ENCODE measurements at regions not wholly inside any gene's neighbourhood (a gene's known extent, or its start where the extent isn't known, plus 50 kb on each side); places are given as distances from the start of the nearest gene placed in this dataset.
"Not testable (repeated sequence)": the region's sequence is repeated elsewhere in the genome, so short reads cannot be mapped to it uniquely, and the experiment has no call there.

DNA sequence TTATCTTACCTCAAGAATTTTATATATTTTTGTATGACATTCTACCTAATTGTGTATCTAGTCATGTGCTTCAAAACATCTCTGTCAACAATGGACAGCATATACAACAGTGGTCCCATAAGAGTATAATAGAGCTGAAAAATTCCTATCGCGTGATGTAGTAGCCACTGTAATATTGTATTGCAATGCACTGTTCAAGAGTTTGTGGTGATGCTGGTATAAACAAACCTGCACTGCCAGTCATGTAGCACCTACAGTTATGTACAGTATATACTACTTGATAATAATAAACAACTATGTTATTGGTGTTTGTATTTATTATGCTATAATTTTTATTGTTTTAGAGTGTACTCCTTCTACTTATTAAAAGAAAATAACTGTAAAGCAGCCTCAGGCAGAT, 672.7 kb downstream of the CD109 start:
- Histone ChIP-seq H3K4me1 (ENCODE audit: insufficient read depth, low read length) (no peaks in the 10 kb centered on the region), H3K4me3 (ENCODE audit: low read length) (no peak overlapping the region), H2AFZ (ENCODE audit: low read depth, low read length) (no peak overlapping the region), H3K36me3 (ENCODE audit: insufficient read depth, low read length) (no peaks in the 10 kb centered on the region), H3K27me3 (ENCODE audit: insufficient read depth, low read length) (no peaks in the 10 kb centered on the region), H3K9me3 (ENCODE audit: low read length) (no peaks in the 10 kb centered on the region)

GRCh38 chr6:74366634-74367033, 670.6 kb downstream of the CD109 start:
- Histone ChIP-seq H2AFZ (ENCODE audit: low read depth, low read length) (no peak overlapping the region), H3K9me3 (ENCODE audit: low read length) (no peaks in the 10 kb centered on the region), H3K4me1 (ENCODE audit: insufficient read depth, low read length) (no peaks in the 10 kb centered on the region), H3K4me3 (ENCODE audit: low read length) (no peak overlapping the region), H3K27me3 (ENCODE audit: insufficient read depth, low read length) (no peaks in the 10 kb centered on the region), H3K36me3 (ENCODE audit: insufficient read depth, low read length) (no peaks in the 10 kb centered on the region)

DNA sequence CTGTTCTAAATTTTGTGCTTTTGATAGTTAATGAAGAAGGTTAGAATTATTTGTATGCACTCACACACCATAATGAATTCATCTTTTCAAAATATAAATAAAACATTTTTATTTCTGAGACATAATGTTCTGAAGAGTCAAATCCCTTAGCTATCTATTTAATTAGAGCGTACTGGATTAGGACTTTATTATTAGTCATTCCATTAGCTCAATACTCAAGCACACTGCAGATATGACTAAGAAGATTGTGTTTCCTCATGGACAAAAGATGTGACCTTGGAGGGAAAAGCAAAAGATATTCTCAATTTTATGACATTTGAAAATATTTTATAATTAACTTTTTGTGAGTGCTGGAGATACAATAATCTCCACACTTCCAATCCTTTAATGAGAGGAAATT, 666.4 kb downstream of the CD109 start:
- Histone ChIP-seq H3K27me3 (ENCODE audit: insufficient read depth, low read length) (no peaks in the 10 kb centered on the region), H3K4me3 (ENCODE audit: low read length) (no peak overlapping the region), H3K9me3 (ENCODE audit: low read length) (no peaks in the 10 kb centered on the region), H2AFZ (ENCODE audit: low read depth, low read length) (no peak overlapping the region), H3K36me3 (ENCODE audit: insufficient read depth, low read length) (no peaks in the 10 kb centered on the region), H3K4me1 (ENCODE audit: insufficient read depth, low read length) (no peaks in the 10 kb centered on the region)

- no peak overlapping the region for H3K4me3 ChIP-seq (ENCODE audit: low read length)
- no peaks in the 10 kb centered on the region for H3K27me3 ChIP-seq (ENCODE audit: insufficient read depth, low read length)
- H3K9me3 ChIP-seq (ENCODE audit: low read length), result no peaks in the 10 kb centered on the region
- no peaks in the 10 kb centered on the region for H3K4me1 ChIP-seq (ENCODE audit: insufficient read depth, low read length)
- H2AFZ ChIP-seq (ENCODE audit: low read depth, low read length), result no peak overlapping the region
- no peaks in the 10 kb centered on the region for H3K36me3 ChIP-seq (ENCODE audit: insufficient read depth, low read length)
These were observed 661.3 kb downstream of the CD109 start for GRCh38 chr6:74357321-74357720.

DNA sequence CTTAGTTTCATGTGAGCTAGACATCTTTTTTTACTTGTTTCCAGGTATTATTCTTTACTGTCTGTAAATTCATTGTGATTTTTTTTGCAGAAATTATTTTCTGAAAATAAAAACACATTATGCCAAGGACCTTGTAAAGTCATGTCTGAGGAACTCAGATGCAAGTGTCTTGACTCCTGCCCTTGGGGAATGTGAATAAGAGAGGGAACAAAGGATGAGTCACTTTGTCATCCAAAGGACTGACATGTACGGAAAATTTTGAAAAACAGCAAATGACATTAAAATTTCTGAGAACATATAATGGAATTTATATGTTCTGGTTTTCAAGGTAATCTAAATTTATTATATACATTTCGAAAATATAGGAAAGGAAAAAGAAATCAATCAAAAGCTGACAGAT, 660.4 kb downstream of the CD109 start:
- H3K36me3 ChIP-seq (ENCODE audit: insufficient read depth, low read length), result no peaks in the 10 kb centered on the region
- H3K4me1 ChIP-seq (ENCODE audit: insufficient read depth, low read length), result no peaks in the 10 kb centered on the region
- H3K9me3 ChIP-seq (ENCODE audit: low read length), result no peaks in the 10 kb centered on the region
- H2AFZ ChIP-seq (ENCODE audit: low read depth, low read length), result no peak overlapping the region
- no peaks in the 10 kb centered on the region for H3K27me3 ChIP-seq (ENCODE audit: insufficient read depth, low read length)
- H3K4me3 ChIP-seq (ENCODE audit: low read length), result no peak overlapping the region

DNA sequence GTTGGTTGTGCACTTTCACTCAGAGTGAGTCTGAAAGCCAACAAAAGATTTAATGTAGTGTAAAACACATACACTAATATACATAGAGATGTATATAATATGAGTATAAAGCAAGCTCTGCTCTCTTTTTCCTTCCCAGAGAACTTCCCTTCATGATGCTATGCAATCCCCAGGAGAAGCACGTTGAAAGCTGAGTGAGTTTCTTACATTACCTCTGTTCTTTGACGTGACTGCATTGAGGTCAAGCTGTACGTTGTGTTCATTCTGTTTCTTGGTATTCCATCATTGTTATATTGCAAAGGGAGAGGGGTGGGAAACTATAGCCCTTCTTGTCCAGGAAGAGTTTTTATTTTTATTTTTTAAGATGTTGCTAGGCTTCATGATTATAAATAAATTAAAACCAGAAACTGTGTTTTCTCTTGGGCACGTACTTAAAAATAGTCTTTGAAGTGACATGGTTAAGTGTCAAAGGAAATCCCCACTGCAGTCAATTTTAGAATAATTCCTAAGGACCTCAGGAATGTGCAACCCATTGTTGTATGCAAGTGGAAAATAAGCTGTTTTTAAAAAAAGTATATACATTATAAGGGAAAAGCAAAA, 651.0 kb downstream of the CD109 start:
- H3K9me3 ChIP-seq (ENCODE audit: low read length), result no peaks in the 10 kb centered on the region
- H3K27me3 ChIP-seq (ENCODE audit: insufficient read depth, low read length), result no peaks in the 10 kb centered on the region
- H2AFZ ChIP-seq (ENCODE audit: low read depth, low read length), result no peak overlapping the region
- H3K4me1 ChIP-seq (ENCODE audit: insufficient read depth, low read length), result no peaks in the 10 kb centered on the region
- no peak overlapping the region for H3K4me3 ChIP-seq (ENCODE audit: low read length)
- no peaks in the 10 kb centered on the region for H3K36me3 ChIP-seq (ENCODE audit: insufficient read depth, low read length)

GRCh38 chr6:74343804-74344203, 647.8 kb downstream of the CD109 start:
- no peaks in the 10 kb centered on the region for H3K27me3 ChIP-seq (ENCODE audit: insufficient read depth, low read length)
- H2AFZ ChIP-seq (ENCODE audit: low read depth, low read length), result no peak overlapping the region
- H3K36me3 ChIP-seq (ENCODE audit: insufficient read depth, low read length), result no peaks in the 10 kb centered on the region
- H3K9me3 ChIP-seq (ENCODE audit: low read length), result no peaks in the 10 kb centered on the region
- H3K4me3 ChIP-seq (ENCODE audit: low read length), result no peak overlapping the region
- H3K4me1 ChIP-seq (ENCODE audit: insufficient read depth, low read length), result no peaks in the 10 kb centered on the region

DNA sequence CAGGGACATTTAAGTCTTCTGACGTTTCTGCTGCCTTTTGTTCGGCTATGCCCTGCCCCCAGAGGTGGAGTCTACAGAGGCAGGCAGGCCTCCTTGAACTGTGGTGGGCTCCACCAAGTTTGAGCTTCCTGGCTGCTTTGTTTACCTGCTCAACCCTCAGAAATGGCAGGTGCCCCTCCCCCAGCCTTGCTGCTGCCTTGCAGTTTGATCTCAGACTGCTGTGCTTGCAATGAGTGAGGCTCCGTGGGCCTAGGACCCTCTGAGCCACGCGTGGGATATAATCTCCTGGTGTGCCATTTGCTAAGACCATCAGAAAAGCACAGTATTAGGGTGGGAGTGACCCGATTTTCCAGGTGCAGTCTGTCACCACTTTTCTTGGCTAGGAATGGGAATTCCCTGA, 647.3 kb downstream of the CD109 start:
- not testable (repeated sequence) for H3K4me1 ChIP-seq (ENCODE audit: insufficient read depth, low read length); H3K27me3 ChIP-seq (ENCODE audit: insufficient read depth, low read length); H3K9me3 ChIP-seq (ENCODE audit: low read length); H3K4me3 ChIP-seq (ENCODE audit: low read length); H3K36me3 ChIP-seq (ENCODE audit: insufficient read depth, low read length); H2AFZ ChIP-seq (ENCODE audit: low read depth, low read length)

DNA sequence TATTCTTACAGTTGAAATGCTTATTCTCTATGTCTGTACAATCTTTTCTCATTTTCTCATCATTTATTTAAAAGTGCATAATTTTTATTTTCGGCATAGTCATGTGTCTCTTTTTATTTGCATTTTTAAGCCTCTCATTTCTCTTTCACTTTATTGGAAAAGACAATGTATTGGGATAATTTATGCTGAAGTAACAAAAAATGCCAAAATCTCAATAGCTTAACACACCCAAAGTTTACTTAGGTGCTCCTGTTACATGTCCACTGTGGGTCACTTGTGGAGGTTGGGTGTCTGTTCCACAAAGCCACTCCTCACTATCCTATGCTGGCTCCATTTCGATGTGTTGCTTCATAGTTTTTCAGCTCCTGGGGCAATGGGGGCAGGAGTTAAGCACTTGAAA, 638.7 kb downstream of the CD109 start:
- no peaks in the 10 kb centered on the region for H3K9me3 ChIP-seq (ENCODE audit: low read length)
- no peaks in the 10 kb centered on the region for H3K4me1 ChIP-seq (ENCODE audit: insufficient read depth, low read length)
- H3K36me3 ChIP-seq (ENCODE audit: insufficient read depth, low read length), result no peaks in the 10 kb centered on the region
- H3K4me3 ChIP-seq (ENCODE audit: low read length), result no peak overlapping the region
- H3K27me3 ChIP-seq (ENCODE audit: insufficient read depth, low read length), result no peaks in the 10 kb centered on the region
- no peak overlapping the region for H2AFZ ChIP-seq (ENCODE audit: low read depth, low read length)

DNA sequence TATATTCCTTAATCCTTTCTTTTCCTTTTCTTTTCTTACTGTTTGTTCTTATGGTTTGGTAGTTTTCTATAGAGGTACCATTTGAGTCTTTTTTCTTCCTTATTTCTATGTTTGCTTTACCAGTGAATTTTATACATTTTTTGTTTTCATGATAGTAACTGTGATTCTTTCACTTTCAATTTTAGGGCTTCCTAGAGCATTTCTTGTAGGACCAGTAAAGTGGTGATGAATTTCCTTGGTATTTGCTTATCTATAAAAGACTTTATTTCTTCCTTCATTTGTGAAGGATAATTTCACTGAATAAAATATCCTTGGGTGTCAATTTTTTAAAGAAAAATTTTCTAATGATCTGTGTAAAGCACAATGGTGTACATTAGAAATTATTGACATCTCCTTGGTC, 637.4 kb downstream of the CD109 start:
- H3K36me3 ChIP-seq (ENCODE audit: insufficient read depth, low read length), result no peaks in the 10 kb centered on the region
- no peaks in the 10 kb centered on the region for H3K9me3 ChIP-seq (ENCODE audit: low read length)
- H3K4me3 ChIP-seq (ENCODE audit: low read length), result no peak overlapping the region
- H3K4me1 ChIP-seq (ENCODE audit: insufficient read depth, low read length), result no peaks in the 10 kb centered on the region
- H2AFZ ChIP-seq (ENCODE audit: low read depth, low read length), result no peak overlapping the region
- no peaks in the 10 kb centered on the region for H3K27me3 ChIP-seq (ENCODE audit: insufficient read depth, low read length)

DNA sequence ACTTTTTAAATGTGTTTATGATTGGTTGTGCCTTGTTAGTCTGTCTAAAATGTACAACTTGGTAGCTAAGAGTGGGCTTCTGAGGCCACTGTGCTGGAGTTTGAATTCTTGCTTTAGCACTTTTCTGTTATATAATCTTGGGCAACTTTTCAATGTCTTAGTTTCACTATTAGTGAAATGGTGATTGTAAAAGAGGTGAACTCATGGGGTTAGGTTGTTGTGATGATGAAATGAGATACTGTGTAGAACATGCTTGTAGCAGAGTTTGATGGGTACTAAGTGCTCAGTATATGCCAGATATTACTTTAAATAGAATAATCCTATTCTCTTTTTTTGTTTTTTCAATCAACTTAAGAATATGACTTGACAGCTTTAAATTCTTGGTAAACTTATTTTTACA, 624.7 kb downstream of the CD109 start:
- no peaks in the 10 kb centered on the region for H3K27me3 ChIP-seq (ENCODE audit: insufficient read depth, low read length)
- H3K4me1 ChIP-seq (ENCODE audit: insufficient read depth, low read length), result no peaks in the 10 kb centered on the region
- no peaks in the 10 kb centered on the region for H3K36me3 ChIP-seq (ENCODE audit: insufficient read depth, low read length)
- H3K4me3 ChIP-seq (ENCODE audit: low read length), result no peak overlapping the region
- H3K9me3 ChIP-seq (ENCODE audit: low read length), result no peaks in the 10 kb centered on the region
- no peak overlapping the region for H2AFZ ChIP-seq (ENCODE audit: low read depth, low read length)

DNA sequence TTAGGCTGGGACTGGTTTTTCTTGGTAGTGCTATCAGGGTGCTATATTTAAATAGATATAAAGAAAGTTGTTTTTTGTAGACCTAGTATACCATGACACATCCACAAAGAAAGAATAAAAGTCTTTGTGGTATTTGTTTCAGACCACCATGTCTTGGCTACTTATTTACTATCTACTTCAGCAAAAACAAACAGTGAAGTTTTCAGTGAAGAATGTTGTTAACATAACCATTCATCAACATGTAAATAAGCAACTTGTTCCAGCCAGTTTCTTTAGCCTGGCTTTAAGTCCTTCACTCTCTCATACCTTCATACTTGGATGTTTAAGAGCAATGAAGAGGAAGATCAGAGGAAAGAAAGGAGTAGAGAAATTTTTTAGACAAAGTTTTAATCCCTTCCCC, 624.1 kb downstream of the CD109 start:
- no peaks in the 10 kb centered on the region for H3K9me3 ChIP-seq (ENCODE audit: low read length)
- H3K4me3 ChIP-seq (ENCODE audit: low read length), result no peak overlapping the region
- no peaks in the 10 kb centered on the region for H3K27me3 ChIP-seq (ENCODE audit: insufficient read depth, low read length)
- no peaks in the 10 kb centered on the region for H3K4me1 ChIP-seq (ENCODE audit: insufficient read depth, low read length)
- H2AFZ ChIP-seq (ENCODE audit: low read depth, low read length), result no peak overlapping the region
- H3K36me3 ChIP-seq (ENCODE audit: insufficient read depth, low read length), result no peaks in the 10 kb centered on the region

DNA sequence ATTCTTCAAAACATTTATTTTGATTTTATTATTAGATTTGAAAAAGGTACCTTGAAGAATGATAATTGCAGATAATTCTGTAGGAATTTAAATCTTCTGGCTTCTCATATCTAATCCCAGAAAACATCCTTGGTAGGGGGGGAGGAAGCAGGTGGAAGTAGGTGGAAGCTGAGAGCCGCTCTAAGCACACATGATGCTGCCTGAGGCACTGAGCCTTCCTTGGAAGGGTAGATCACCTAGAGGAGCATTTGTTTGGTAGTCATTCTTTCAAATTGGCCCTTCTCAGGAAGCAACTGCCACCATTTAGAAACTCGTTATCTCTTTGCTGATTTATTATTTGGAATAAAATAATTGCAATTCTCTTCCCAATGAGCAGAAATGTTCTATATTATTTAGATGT, 623.3 kb downstream of the CD109 start:
- H3K4me1 ChIP-seq (ENCODE audit: insufficient read depth, low read length), result no peaks in the 10 kb centered on the region
- H2AFZ ChIP-seq (ENCODE audit: low read depth, low read length), result no peak overlapping the region
- no peaks in the 10 kb centered on the region for H3K36me3 ChIP-seq (ENCODE audit: insufficient read depth, low read length)
- H3K9me3 ChIP-seq (ENCODE audit: low read length), result no peaks in the 10 kb centered on the region
- H3K27me3 ChIP-seq (ENCODE audit: insufficient read depth, low read length), result no peaks in the 10 kb centered on the region
- H3K4me3 ChIP-seq (ENCODE audit: low read length), result no peak overlapping the region

DNA sequence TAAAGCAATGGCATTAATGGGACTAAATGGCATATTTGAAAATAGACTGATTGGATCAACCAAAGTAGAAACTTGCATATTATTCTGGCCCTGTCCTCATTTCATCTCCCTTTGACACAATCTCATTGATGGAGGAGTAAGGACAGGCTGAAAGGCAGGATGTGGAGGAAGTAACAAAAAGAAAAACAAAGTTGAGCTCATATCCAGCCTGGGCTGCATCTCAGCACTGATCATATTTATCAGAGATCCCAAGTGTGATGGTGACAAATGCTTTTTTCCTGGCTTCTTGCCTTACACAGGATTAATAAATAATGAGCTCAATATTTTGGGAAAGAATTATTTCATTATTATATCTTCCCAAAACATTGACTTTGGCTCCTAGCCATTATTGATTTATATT, 622.7 kb downstream of the CD109 start:
- Histone ChIP-seq H3K36me3 (ENCODE audit: insufficient read depth, low read length) (no peaks in the 10 kb centered on the region), H2AFZ (ENCODE audit: low read depth, low read length) (no peak overlapping the region), H3K4me1 (ENCODE audit: insufficient read depth, low read length) (no peaks in the 10 kb centered on the region), H3K4me3 (ENCODE audit: low read length) (no peak overlapping the region), H3K27me3 (ENCODE audit: insufficient read depth, low read length) (no peaks in the 10 kb centered on the region), H3K9me3 (ENCODE audit: low read length) (no peaks in the 10 kb centered on the region)

Data from neuron (in vitro differentiated cells).